Activated gamma-delta T cell treated with Interleukin-2 at 50 U/mL for 16 hours (primary cell): ENCODE measurements at regions not wholly inside any gene's neighbourhood (a gene's known extent, or its start where the extent isn't known, plus 50 kb on each side); places are given as distances from the start of the nearest gene placed in this dataset.

Source experiments
- DNase-seq: peaks from one replicate; pipeline ENCODE4 v3.0.0-alpha.2; 2020

DNA sequence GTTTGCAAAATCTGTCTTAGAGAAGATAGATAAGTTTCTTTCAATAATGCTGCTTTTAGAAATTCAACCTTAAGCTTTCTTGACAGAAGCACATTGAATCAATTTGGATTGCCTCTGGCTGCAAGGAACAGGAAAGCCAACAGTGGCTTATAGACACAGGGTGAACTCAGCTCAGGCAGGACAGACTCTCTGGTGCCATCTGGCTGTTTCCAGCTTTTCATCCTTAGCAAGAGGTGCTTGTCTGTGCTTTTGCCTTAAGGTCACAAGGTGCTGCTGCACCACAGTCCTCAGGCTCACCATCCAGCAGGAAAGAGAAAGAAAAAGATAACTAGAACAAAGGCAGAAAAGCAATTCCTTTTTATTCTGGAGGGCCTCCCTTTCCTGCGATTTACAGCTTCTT is 93.7 kb upstream of the ETS2 start:
- DNase-seq = no peak

DNA sequence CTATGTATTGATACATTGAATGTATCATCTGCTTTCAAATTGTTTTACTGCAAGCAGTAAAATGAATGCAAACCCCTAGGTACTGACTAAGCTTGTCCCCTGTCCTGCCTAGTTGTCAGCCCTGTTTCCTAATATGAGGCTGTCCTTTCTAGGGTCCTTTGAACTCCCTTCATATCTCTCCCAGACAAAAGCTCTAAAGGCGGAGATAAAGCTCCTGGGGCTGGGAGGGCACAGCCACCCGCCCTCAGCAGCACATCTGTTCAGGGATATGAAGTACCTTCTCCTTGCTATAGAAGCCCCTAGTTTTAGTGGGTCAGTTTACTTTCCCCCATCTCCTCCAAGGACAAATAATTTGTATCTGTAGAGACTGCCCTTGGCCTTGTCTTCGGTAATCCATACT is 93.1 kb upstream of the ETS2 start:
- DNase-seq = no peak

DNA sequence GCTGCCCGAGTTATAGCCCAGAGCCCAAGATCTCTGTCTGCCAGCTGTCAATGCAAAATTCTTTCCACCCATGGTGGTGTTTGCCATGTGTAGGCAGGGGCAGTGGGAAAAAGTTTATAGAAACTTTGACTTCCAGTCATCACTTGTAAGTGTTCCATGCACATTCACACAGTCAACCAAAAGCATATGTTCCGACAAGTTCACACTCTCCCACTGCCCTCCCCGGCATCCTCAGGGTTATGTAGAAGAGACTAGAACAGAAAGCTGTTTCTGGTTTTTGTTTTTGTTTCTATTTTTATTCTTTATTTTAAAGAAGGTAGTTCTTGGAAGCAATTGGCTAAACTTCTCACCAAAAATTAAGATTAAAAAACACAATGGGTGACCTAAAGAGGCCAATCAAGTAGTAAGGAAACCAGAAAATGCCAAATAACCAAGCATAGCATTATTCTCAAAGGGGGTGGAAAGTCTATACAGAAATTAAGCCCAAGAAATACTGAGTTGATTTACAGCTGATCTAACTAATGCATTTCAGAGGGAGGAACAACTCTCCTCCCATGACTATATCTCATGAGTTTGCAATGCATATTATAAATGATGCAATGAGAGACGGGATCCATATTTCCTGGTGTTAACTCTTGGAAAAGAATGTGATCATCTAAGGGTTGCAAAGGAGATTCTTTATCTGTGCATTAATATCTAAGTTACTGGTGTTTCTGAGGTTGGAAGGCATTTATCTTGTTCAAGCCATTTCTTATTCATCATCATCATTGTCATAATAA is 91.5 kb upstream of the ETS2 start:
- no peak for DNase-seq

GRCh38 chr21:38714999-38715398 is 90.7 kb upstream of the ETS2 start:
- DNase-seq = no peak

GRCh38 chr21:38716088-38716487 is 89.6 kb upstream of the ETS2 start:
- DNase-seq = no peak

DNA sequence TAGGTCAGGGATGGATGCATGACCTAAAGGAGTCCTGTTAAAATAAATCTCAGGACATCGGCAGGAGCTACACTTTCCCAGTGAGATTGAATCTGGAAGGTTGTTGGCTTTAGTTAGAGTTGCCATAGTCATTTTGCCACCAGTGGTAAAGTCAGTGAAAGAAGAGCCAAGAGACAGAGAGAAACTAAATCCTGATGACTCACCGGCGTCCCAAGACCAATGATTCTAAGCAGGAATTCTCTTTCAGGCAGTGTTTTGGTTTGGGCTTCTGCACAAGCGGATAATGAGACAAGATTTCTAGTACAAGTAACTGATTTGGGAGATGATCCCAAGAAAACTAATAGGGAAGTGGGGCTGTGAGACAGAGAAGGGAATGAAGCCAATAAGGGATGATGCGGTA is 88.8 kb upstream of the ETS2 start:
- no peak for DNase-seq

DNA sequence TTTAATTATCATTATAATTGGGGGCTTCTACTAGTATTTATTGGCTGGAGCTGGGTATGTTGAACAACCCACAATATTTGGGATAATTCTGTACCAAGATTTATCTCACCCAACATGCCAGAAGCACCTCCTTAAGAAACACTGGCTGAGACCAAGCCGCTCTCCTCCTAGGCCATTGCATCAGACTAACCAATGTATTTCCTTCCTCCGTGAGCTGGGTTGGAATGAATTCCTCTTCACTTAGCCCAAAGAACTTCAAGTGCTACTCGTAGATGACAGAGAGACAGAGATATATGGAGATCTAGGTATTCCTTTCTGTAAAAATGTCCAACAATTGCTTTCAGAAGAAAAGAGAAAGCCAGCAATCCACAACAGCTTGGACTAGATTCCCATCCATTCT is 87.2 kb upstream of the ETS2 start:
- no peak for DNase-seq

GRCh38 chr21:38720074-38720473 is 85.7 kb upstream of the ETS2 start:
- DNase-seq = no peak

DNA sequence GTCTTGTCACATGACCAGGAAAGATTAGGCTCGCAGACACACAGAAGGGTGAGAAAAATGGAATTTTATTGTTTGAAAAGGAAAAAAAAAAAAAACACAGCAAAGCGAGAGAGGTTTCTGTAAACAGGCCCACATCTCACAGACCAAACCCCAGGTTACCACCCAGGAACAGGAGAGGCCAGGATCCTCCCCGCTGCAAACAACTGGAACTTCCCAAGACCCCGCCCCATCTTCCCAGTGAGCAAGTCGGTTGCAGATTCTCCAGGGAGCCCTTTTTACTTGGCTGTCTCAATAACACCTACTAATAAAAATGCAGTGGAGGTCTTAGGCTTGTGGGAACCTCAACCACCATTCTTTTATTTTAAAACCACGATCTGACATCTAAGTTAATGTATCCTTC is 84.7 kb upstream of the ETS2 start:
- DNase-seq = no peak

GRCh38 chr21:38721958-38722357 is 83.8 kb upstream of the ETS2 start:
- DNase-seq = no peak

GRCh38 chr21:38725196-38726157 is 80.3 kb upstream of the ETS2 start:
- DNase-seq = no peak

- DNase-seq = no peak
Measured at GRCh38 chr21:38726482-38726881, 79.2 kb upstream of the ETS2 start.

- DNase-seq = no peak
Measured at GRCh38 chr21:38729291-38729690, 76.4 kb upstream of the ETS2 start.

- DNase-seq = no peak
Measured at GRCh38 chr21:38729754-38730379, 75.9 kb upstream of the ETS2 start.

- DNase-seq = peak; percentile 74
Measured at GRCh38 chr21:38733972-38734546, 71.7 kb upstream of the ETS2 start.

- DNase-seq = no peak
Measured at GRCh38 chr21:38734646-38735365, 70.9 kb upstream of the ETS2 start.

DNA sequence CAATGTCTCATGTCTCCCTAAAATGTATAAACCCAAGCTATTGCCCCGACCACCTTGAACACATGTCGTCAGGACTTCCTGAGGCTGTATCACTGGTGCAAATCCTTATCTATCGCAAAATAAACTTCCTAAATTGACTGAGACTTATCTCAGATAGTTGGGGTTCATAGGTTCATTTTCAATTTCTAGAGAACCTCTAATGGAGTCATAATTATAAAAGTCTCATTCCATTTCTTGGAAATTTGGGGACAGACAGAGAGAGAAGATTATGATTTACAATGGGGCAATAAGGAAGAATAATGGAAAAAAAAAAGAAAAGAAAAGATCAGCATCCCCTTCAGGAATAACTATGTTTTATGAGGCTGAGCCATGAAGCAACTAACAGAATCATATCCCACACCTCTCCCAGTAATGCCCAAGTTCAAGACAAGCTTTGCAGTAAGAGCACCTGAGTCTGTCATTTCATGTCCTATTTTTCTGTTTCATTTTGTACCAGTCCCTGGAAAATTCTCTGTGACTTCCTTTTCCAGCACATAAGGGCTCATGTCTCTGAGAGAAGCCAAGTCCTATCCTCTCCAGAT is 70.0 kb upstream of the ETS2 start:
- DNase-seq = no peak

DNA sequence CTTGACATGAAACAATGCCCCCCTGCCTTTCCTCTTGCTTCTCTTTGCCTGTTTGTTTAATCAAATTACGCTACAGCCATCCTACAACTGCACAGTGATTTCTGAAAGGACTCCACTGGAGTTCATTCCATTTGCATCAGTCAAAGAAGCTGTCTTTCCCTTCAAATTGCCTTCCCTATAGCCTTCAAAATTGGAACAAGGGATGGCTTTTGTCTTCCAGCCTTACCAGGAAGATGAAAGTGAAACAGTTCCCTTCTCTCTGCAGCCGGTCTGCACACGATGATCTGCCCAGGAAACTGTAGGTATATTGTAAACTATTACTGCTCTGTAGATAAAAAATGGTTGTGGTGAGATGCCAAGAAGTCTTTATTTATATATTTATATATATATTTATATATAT is 65.6 kb upstream of the ETS2 start:
- DNase-seq = no peak

DNA sequence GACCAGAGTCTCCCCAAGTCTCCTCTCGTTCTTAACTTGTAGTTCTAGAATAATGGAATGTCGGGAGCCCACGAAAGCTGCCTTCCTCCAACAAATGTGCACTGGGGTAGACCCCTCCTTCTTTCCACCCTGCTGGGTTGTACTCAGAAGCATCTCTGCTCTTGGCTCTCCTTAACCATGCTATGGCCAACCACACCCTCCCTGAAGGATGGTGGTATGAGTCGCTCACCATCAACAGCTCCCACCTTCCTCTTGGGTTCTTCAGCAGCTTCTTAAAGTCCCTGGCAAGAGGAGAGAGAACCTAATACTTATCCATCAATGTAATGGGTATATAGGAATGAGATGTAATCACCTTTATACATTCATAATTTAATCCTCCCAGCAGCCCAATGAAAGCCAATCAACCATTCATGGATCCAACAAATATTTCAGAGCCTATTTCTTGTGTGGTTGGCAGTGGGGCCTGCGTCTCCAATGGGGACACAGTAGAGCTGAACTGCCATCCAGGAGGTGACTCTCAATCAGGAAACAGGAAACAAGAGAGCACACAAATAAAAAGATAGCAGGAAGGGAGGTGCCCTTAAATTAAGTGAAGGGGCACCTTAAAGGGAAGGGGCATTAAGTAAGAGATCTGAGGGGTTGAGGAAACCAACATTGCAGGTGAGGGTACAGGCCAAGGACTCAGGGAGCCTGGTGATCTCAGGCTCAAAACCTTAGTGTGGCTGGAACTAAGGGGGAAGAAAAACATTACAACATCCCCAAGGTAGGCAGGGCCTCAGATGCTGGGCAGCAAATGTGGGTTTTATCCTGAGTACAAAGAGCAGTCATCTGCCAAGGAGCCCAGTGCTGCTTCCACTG is 64.4 kb upstream of the ETS2 start:
- no peak for DNase-seq

DNA sequence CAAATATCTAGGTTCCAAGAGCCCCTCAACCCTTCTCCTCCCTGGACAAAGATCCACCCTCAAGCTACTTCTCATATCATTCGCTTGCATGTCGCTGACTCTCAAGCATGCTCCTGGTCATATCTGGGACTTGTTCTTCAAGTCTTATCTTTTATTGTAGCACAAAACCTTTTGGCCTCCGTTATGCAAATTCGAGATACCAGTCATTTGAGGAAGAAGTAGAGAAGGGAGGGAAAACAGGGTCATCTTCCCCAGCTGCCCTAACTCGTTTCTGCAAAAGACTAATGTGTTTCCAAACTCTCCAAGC is 63.8 kb upstream of the ETS2 start:
- DNase-seq = no peak

GRCh38 chr21:38742580-38743260 is 63.0 kb upstream of the ETS2 start:
- DNase-seq = no peak
